Panc1 (cell line): ENCODE measurements at regions not wholly inside any gene's neighbourhood (a gene's known extent, or its start where the extent isn't known, plus 50 kb on each side); places are given as distances from the start of the nearest gene placed in this dataset.

ENCODE experiments used
- ATAC-seq: fragments of 200-7000 bp; cut with Tn5 transposase; 2 replicates; pipeline ENCODE4 v1.9.1; 2020; ENCODE audit warnings: mild to moderate bottlenecking, moderate library complexity
- BruUV-seq: library from RNA; stranded (reverse); fragments of 400-500 nt; replicated peaks from 2 replicates; lab custom pipeline; 2021; lab: Mats Ljungman, UMichigan
- CTCF ChIA-PET: fragments of 300-600 bp; sonication (Branson Sonifier 250); formaldehyde crosslinking; loops from one replicate; lab custom pipeline; 2022; ENCODE audit warnings: antibody characterized with exemption; lab: Charles Lee
- POLR2A ChIA-PET: fragments of 300-600 bp; sonication (Branson Sonifier 250); formaldehyde crosslinking; loops from one replicate; lab custom pipeline; 2022; ENCODE audit warnings: antibody characterized with exemption; lab: Charles Lee
- DNase-seq: peaks from one replicate; pipeline ENCODE4 v3.0.0-alpha.2; 2010; ENCODE audit warnings: low read depth, low spot score
- H3K27ac ChIP-seq: 2 replicates; pipeline ENCODE4 v1.5.1; 2011; ENCODE audit warnings: mild to moderate bottlenecking, low read length, inconsistent platforms
- H3K27me3 ChIP-seq: fragments of 200-500 bp; sonication (Bioruptor generic); 2 replicates; pipeline ENCODE4 v1.6.0; 2014; ENCODE audit warnings: low read length, inconsistent platforms; ENCODE audit not compliant: control insufficient read depth, insufficient read depth
- H3K36me3 ChIP-seq: fragments of 200-500 bp; sonication (Bioruptor generic); 2 replicates; pipeline ENCODE4 v1.5.1; 2014; ENCODE audit warnings: inconsistent platforms, mild to moderate bottlenecking, low read length, moderate library complexity; ENCODE audit not compliant: control insufficient read depth, insufficient read depth
- H3K4me1 ChIP-seq: 2 replicates; pipeline ENCODE4 v1.5.1; 2011; ENCODE audit warnings: inconsistent platforms, mild to moderate bottlenecking, low read length, moderate library complexity; ENCODE audit not compliant: control insufficient read depth, insufficient read depth
- H3K4me3 ChIP-seq, 2 experiments: 2 replicates each; pipeline ENCODE4 v1.5.1; 2011 to 2012; ENCODE audit warnings: low read depth in 2 of 2, low read length in 2 of 2, mild to moderate bottlenecking in 2 of 2, inconsistent platforms in 1 of 2, moderate library complexity in 1 of 2
- H3K9me3 ChIP-seq: fragments of 200-500 bp; sonication (Bioruptor generic); 2 replicates; pipeline ENCODE4 v1.5.1; 2014; ENCODE audit warnings: low read depth, mild to moderate bottlenecking, inconsistent platforms, low read length, moderate library complexity; ENCODE audit not compliant: control insufficient read depth, insufficient read depth
- POLR2AphosphoS5 ChIP-seq: IDR thresholded peaks from 2 replicates; pipeline ENCODE4 v1.6.1; 2012; ENCODE audit warnings: mild to moderate bottlenecking, low read depth, low read length, moderate library complexity
- SIN3A ChIP-seq: IDR thresholded peaks from 2 replicates; pipeline ENCODE4 v1.6.1; 2012; ENCODE audit warnings: low read depth, mild to moderate bottlenecking, low read length, moderate library complexity, borderline replicate concordance; ENCODE audit not compliant: insufficient read depth
- TCF7L2 ChIP-seq: IDR thresholded peaks from 2 replicates; pipeline ENCODE4 v1.6.1; 2011; ENCODE audit warnings: mild to moderate bottlenecking, low read depth, low read length, inconsistent platforms
- in situ Hi-C: cut with HindIII; loops from 2 replicates; pipeline ENCODE4 v1.10.0; 2016; ENCODE audit warnings: low sequenced_read_pairs, low pct_unique_long_range_greater_than_20kb
- intact Hi-C: fragments of 100-400 bp; cut with micrococcal nuclease; formaldehyde crosslinking; loops from one replicate; pipeline ENCODE4 v1.10.0; 2022; ENCODE audit not compliant: unreplicated experiment
- TF ChIP-seq, protein P1 (sequence below), 2 experiments: IDR thresholded peaks; 2 replicates each; pipeline ENCODE4 v1.6.1; 2011 to 2012; ENCODE audit warnings: low read depth in 2 of 2, control low read depth in 1 of 2, low read length in 1 of 2, mild to moderate bottlenecking in 1 of 2, moderate library complexity in 1 of 2; ENCODE audit not compliant: insufficient read depth in 1 of 2
- TF ChIP-seq, protein P2 (sequence below): fragments of 450-650 bp; IDR thresholded peaks from 2 replicates; pipeline ENCODE4 v1.5.1; 2017; ENCODE audit warnings: mild to moderate bottlenecking

DNA sequence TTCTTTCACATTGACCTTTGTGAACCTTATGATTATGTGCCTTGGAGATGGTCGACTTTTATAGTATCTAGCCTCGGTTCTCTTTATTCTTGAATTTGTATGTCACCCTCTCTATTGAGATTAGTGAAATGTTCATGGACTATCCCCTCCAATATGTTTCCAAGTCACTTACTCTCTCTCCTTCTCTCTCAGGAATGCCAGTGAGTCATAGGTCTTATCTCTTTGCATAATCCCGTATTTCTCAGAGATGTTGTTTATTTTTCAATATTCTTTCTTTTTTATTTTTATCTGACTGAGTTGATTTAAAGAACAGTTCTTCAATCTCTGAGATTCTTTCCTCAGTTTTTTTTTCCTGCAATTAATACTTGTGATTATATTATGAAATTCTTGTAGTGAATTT, 411.6 kb upstream of the CADM2 start:
- POLR2A ChIA-PET = no interaction called here
- H3K4me1 ChIP-seq = no peaks in the 10 kb centered on the region
- intact Hi-C loops = loop anchor here (10.0 kb wide), 2 partner anchors 278 to 1028 kb away; no protein-coding TSS in a partner anchor
- DNase-seq = no peak
- no peak for TF ChIP-seq SIN3A
- TF ChIP-seq TCF7L2 = no peak
- TF ChIP-seq, protein P1, sequence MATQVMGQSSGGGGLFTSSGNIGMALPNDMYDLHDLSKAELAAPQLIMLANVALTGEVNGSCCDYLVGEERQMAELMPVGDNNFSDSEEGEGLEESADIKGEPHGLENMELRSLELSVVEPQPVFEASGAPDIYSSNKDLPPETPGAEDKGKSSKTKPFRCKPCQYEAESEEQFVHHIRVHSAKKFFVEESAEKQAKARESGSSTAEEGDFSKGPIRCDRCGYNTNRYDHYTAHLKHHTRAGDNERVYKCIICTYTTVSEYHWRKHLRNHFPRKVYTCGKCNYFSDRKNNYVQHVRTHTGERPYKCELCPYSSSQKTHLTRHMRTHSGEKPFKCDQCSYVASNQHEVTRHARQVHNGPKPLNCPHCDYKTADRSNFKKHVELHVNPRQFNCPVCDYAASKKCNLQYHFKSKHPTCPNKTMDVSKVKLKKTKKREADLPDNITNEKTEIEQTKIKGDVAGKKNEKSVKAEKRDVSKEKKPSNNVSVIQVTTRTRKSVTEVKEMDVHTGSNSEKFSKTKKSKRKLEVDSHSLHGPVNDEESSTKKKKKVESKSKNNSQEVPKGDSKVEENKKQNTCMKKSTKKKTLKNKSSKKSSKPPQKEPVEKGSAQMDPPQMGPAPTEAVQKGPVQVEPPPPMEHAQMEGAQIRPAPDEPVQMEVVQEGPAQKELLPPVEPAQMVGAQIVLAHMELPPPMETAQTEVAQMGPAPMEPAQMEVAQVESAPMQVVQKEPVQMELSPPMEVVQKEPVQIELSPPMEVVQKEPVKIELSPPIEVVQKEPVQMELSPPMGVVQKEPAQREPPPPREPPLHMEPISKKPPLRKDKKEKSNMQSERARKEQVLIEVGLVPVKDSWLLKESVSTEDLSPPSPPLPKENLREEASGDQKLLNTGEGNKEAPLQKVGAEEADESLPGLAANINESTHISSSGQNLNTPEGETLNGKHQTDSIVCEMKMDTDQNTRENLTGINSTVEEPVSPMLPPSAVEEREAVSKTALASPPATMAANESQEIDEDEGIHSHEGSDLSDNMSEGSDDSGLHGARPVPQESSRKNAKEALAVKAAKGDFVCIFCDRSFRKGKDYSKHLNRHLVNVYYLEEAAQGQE (IDR thresholded peaks at IDR 0.05; ENCODE audit: insufficient read depth in 1 of 2, low read depth in 2 of 2, low read length in 1 of 2) = no peak
- TF ChIP-seq, protein P2, sequence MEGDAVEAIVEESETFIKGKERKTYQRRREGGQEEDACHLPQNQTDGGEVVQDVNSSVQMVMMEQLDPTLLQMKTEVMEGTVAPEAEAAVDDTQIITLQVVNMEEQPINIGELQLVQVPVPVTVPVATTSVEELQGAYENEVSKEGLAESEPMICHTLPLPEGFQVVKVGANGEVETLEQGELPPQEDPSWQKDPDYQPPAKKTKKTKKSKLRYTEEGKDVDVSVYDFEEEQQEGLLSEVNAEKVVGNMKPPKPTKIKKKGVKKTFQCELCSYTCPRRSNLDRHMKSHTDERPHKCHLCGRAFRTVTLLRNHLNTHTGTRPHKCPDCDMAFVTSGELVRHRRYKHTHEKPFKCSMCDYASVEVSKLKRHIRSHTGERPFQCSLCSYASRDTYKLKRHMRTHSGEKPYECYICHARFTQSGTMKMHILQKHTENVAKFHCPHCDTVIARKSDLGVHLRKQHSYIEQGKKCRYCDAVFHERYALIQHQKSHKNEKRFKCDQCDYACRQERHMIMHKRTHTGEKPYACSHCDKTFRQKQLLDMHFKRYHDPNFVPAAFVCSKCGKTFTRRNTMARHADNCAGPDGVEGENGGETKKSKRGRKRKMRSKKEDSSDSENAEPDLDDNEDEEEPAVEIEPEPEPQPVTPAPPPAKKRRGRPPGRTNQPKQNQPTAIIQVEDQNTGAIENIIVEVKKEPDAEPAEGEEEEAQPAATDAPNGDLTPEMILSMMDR = no peak
- TF ChIP-seq POLR2AphosphoS5 = no peak
- no peaks in the 10 kb centered on the region for H3K9me3 ChIP-seq
- in situ Hi-C loops = no loop called here
- no TSS peak for BruUV-seq
- ATAC-seq = no peak
- H3K4me3 ChIP-seq = no peak overlapping the region
- H3K36me3 ChIP-seq = no peaks in the 10 kb centered on the region
- CTCF ChIA-PET = no interaction called here
- H3K27me3 ChIP-seq = no peaks in the 10 kb centered on the region
- no peak overlapping the region for H3K27ac ChIP-seq

DNA sequence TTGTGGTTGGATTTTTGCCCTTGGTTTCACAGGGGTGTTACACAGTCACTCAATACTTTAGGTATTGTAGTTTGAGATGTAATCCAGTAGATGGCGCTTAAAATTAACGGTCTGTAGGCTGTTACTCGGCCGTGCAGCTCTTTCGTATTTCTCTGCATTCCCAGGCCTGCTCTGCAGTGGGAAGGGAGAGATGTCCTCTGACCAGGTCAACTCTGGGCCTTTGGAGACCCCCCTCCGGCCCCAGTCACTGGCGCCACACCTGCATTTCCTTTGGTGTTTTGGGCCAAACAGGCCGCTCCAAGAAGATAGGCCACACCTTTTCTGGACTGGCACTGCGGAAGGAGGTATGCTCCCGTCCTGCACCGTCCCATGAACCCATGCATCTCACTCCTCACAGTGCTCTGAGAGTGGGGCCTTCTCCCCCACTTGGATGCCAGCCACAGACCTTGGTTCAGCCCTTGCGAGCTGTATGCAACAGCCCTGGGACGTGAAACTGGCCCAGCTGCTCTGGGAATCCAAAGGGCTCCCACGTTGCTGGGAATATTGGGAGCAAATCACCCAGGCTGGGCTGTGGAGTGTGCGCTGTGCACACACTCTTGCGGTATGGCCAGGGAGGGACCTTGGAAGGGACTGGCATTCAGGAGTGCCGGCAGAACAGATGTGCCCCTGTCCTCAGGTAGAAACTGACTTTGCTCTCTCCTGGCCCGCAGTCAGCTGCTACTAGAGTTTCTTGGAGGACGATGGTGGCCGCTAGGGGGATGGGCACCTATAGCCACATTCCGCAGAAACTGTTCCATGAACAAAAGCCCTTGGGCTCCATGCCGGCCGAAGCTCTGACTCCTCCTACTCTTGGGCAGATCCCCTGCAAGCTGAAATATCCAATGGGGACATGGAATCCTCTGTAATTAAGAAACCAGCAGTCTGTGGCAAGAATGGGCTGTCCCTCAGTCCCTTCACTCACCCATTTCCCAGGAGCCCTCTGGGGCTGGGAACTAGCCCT, 410.5 kb upstream of the CADM2 start:
- intact Hi-C loops = loop anchor here (10.0 kb wide), 2 partner anchors 277 to 1027 kb away; no protein-coding TSS in a partner anchor
- no peak for TF ChIP-seq TCF7L2
- TF ChIP-seq, protein P2 = peak; percentile 67
- H3K36me3 ChIP-seq = no peaks in the 10 kb centered on the region
- DNase-seq (peak; percentile 12), ATAC-seq (peak; percentile 92)
- H3K27ac ChIP-seq = peak overlapping the region; percentile 29; the same call in 1 of the 2 replicates
- in situ Hi-C loops = no loop called here
- CTCF ChIA-PET = interaction anchor here (0.6 kb wide), 1 partner anchor 268 kb away, joined by 5 read pairs; no protein-coding TSS in a partner anchor
- no TSS peak for BruUV-seq
- no peaks in the 10 kb centered on the region for H3K27me3 ChIP-seq
- POLR2A ChIA-PET = no interaction called here
- H3K9me3 ChIP-seq = no peaks in the 10 kb centered on the region
- no peaks in the 10 kb centered on the region for H3K4me1 ChIP-seq
- peak overlapping the region; percentile 37 to 63 for H3K4me3 ChIP-seq
